Stimulated activated CD4-positive, alpha-beta T cell treated with anti-CD3 and anti-CD28 coated beads, Interleukin-15, amount 100 ng/mL, for 1 hour (primary cell): ENCODE measurements at regions not wholly inside any gene's neighbourhood (a gene's known extent, or its start where the extent isn't known, plus 50 kb on each side); places are given as distances from the start of the nearest gene placed in this dataset.

ENCODE experiments used
- DNase-seq, 2 donors: peaks; one replicate each; pipeline ENCODE4 v3.0.0-alpha.2; 2020; ENCODE audit warnings: low read depth in 1 of 2, low spot score in 1 of 2

GRCh38 chr3:28890373-28890772 is 390.5 kb upstream of the RBMS3 start:
- DNase-seq: no peak

DNA sequence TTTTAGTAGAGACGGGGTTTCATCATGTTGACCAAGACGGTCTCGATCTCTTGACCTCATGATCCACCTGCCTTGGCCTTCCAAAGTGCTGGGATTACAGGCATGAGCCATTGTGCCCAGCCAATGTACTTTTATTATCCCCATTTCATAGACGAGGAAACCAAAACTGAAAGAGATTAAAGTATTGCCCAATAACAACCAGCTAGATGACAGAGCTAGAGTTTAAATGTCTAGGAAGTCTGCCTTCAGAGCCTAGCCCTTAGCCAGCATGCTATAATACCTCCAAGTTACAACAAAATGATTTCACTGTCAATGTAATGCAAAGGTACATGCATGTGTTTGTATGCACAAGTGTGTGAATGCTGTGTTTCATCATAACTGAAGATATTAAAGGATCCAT is 389.4 kb upstream of the RBMS3 start:
- no peak for DNase-seq

GRCh38 chr3:28900301-28900700 is 380.6 kb upstream of the RBMS3 start:
- DNase-seq: no peak

DNA sequence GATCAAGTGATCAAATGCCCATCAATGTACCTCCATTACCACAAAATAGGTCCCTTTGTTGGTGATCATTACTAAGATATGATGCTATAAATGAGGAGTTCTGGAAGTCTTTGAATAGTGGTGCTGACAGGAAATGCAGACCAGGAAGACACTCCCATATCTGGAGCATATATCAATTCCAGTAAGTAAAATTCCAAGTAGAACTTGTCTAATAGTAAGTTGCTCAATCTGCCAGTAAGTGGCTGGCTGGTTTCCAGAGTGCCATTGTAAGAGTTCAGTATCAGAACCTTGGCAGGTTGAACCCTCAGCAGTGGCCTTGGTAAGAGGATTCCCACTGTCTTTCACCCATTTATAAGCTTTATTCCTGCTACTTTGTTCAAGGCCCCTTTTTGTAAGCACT is 379.9 kb upstream of the RBMS3 start:
- DNase-seq: no peak

GRCh38 chr3:28903171-28903601 is 377.7 kb upstream of the RBMS3 start:
- no peak for DNase-seq

DNA sequence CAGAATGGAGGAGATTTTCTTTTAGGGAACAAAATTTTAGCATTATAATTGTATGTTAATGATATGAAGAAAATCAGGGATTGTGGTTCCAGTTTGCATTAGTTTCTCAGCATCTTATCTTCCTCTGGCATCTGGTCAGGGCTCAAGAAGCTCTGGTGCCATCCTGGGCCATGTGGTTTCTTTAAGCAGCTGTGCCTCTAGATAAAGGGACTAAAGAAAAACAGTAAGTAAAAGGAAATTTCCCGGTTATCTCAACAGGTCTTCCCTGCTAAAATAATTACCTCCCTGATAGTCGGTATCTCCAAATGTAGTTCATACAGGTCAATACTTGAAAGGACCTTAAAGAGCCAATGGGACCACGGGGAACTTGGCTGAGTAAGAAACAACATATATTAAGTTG is 375.1 kb upstream of the RBMS3 start:
- no peak for DNase-seq

- DNase-seq: no peak
Measured at GRCh38 chr3:28906561-28907310, 374.1 kb upstream of the RBMS3 start.

DNA sequence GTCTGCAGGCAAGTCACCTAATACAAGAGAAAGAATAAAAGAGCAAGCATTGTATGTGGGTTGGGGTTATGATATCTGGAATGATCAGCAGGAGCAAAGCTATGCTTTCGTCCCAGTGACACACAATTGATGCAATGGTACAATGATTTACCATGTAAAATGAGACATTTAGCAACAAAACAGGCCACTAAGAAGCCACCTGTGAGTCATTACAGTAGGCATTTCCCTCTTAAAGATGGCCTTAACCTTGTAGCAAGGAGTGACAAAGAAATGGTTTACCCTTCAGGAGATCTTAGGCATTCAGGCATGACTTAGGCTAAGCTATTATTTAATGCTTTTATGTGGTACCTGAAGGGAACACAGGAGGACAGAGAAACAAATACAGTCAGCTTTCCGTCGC is 373.3 kb upstream of the RBMS3 start:
- no peak for DNase-seq

- no peak for DNase-seq
Measured at GRCh38 chr3:28912120-28912885, 368.6 kb upstream of the RBMS3 start.

DNA sequence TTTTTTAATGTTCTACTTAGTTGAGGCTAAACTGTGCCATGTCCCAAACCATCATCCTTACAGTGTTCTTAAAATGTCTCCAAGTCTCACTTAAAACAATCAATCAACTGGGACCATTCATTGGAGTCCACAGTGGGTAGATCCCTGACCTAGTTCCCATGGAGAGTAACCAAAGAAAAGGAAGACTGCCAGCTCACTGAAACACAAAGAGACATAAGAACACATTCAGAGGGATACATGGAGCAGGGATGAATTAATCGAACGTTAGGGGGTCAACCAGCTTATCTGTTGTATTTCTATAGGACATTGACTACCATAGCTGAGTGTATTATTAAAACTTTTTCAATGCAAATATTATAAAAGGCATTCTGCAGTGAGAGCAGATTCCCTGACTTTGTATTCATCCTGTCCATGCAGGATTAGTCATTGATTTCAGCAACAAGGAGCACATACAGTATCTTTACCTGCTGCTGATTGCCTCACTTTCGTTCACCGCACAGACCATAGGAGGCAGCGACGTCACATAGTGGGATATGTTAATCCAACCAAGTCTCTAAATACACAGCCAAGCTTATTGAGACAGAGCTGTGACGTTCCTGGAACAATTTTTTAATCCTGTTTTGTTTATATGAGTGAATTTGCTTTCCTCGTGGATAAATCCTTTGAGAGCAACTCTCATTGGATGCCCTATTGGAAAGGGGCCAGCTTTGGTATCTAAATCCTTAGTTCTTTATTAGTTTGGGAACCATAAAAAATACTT is 364.9 kb upstream of the RBMS3 start:
- no peak for DNase-seq

GRCh38 chr3:28916713-28917499 is 364.0 kb upstream of the RBMS3 start:
- no peak for DNase-seq

- DNase-seq: no peak
Measured at GRCh38 chr3:28917895-28918475, 362.9 kb upstream of the RBMS3 start.

GRCh38 chr3:28922376-28922775 is 358.5 kb upstream of the RBMS3 start:
- no peak for DNase-seq

GRCh38 chr3:28923994-28924393 is 356.9 kb upstream of the RBMS3 start:
- no peak for DNase-seq

DNA sequence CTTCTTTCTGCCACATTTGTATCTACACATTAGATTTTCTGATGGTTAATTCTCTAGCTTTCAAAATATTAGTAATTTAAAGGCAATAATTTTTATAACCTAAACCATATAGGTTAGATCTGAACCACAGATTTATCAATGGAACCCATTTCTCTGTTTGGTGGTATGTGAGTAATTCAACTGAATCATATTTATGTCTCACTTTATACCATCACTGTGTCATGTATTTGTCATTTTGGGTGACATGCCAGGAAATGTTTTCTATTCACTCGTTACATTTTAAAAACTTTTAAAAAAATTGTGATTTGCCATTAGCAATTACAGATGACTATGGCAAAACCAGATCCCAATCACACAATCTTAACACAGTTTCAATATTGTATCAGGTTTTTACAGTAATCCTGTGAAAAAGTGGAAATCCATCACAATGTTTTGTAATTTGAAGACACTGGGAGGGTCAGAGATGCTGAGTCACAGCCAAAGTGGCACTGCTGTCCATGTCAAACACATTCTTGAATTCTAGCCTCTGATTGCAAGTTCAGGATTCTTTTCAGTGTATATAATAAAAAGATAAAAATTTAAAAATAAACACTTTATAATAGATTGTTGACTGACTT is 356.0 kb upstream of the RBMS3 start:
- DNase-seq: no peak

DNA sequence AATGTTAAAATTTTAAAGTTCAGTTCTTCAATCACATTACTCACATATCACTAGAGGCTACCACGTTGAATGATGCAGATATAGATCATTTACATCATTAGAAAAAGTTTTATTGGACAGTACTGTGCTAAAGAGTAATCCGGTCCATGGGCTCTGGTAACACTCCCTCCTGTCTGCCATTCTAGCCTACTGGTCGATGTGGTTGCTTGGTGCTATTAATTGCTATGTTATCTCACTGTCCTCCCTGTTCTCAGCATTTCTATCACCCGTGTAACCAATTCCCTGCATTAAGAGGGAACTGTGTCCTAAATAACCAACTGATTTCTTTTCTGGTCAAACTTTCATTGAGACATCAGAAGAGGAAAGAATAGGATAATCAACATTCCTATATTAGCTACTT is 347.5 kb upstream of the RBMS3 start:
- DNase-seq: no peak

DNA sequence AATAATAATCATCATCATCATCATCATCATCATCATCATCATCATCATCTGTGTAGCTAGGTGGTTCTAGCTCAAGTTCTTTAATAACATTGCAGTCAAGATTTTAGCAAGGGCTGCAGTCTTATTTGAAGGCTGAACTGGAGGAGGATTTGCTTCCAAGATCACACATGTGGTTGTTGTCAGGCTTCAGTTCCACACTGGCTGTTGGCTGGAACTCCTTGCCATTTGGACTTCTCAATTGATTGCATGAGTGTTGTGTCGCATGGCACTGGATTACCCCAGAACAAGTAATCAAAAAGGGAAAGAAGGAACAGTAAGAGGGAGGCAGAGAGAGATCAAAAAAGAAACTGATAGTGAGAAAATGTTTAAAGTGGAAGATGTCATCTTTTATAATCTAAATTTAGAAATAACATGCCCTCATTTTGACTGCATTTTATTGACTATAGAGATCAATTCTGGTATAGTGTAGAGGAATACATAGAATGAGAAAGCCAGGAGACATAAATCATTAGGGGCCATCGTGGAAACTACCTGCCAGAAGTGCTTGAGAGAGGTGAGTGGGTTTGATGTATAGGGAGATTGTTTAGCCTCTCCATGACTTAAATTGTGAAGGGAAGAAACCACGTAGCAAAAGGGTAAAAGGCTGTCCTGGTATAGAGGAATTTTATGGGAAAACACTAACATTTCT is 346.6 kb upstream of the RBMS3 start:
- no peak for DNase-seq

DNA sequence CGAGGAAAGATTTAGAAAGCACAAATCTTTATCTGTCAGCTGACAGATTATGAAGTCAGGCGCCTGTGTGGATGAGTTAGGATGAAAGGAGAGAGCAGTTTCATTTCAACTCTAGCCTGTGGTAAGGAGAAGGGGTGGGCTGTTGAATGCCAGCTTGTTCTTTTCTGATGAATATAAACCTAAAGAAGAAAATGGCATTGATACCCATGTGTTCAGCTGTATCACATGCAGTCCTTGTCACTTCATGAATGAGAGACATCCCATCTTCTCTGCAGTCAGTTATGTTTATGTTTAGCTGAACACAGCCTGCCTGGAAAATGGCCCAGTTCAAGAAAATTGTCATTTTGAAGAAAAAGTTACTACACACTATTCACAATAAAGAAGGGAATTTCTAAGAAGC is 345.7 kb upstream of the RBMS3 start:
- no peak for DNase-seq

DNA sequence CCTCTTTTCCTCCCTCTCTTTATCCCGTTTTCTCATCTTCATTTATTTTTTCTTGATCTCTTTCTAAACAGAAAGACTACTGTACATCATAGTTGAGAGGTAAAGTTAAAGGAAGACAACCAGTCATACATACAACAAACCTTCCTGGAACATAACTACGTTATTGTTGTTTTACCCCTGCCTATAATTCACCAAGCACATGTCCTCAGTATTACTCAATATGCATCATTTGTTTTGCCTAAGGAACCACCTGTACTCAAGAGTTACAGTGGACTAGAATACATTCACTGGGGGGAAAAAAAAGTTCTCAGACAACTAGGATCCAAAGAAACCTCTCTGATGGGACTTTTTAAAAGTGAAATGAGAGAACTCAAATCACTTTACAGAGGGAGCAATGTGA is 344.7 kb upstream of the RBMS3 start:
- no peak for DNase-seq

DNA sequence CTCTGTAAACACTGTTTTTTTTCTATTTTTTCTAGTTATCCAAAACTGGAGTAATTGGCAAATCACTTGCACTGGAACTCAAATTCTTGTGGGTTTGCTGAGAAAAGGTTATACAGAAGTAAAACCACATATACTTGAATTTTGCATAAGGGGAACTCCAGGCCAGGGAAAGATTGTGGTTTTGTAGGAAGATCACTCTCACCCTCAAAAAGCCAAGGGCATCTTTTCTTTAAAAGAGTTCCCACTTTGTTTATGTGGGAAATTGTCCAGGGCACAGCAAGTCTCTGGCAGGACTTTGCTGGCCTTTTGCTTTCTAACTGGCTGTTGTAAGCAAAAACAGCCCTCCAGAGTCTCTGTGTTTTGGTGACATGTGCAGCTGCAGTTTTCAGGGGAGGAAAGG is 340.3 kb upstream of the RBMS3 start:
- DNase-seq: no peak
